HG03442 (cell line): ENCODE measurements at regions not wholly inside any gene's neighbourhood (a gene's known extent, or its start where the extent isn't known, plus 50 kb on each side); places are given as distances from the start of the nearest gene placed in this dataset.

ENCODE experiments used
- ATAC-seq: cut with Tn5 transposase; IDR thresholded peaks from one replicate; pipeline ENCODE4 v1.9.1; 2021; ENCODE audit warnings: mild to moderate bottlenecking, moderate library complexity; ENCODE audit not compliant: unreplicated experiment

DNA sequence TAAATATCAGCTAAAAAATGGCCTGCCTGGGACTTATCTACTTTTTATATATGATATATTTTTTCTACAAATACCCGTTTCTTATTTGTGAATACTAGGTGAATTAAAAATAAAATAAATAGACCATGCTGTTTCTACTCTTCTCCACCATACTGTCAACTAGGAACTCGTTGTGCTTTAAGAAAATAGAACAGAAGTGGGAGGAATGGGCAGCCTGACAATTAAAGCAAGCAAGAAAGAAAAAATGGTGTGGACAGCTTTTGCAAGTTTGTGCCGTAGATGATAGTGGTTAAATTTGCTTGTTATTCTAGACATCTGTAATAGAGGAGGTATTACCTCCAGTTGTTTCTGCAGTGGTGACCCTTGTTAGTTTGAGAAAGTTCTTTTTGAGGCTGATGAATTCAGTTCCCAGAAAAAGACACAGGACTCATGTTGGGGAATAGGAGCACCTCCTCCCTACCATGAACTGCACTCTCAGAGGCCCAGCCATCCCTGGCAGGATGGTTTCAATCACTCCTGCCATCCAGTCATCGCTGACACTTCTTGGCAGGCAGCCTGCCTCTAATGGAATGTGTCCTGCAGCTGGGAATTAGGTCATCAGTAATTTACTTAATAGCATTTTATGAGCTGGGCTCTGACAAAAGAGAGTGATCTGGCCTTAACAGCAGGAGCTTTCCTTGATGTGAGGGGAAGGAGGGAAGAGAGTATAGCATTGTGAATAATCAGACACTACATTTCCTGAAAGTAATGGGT is 105.0 kb upstream of the GAP43 start:
- ATAC-seq, result no peak

DNA sequence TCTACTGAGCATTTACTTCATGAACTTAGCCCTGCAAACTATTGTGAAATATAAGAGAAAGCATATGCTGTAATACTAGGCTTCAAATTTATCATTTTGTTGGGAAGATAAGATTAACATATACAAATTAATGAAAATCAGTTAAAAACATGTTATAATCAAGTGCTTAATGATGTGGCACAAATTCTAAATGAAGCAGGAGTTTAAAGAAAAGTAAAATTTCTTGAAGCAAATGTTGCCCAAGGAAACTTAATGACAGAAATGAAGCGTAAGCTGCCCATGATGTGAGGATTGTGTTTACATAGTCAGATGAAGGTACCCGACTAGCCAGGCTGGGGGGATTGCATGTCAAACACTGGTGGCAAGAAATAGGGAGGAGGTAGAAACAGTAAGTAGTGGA is 103.1 kb upstream of the GAP43 start:
- no peak for ATAC-seq

DNA sequence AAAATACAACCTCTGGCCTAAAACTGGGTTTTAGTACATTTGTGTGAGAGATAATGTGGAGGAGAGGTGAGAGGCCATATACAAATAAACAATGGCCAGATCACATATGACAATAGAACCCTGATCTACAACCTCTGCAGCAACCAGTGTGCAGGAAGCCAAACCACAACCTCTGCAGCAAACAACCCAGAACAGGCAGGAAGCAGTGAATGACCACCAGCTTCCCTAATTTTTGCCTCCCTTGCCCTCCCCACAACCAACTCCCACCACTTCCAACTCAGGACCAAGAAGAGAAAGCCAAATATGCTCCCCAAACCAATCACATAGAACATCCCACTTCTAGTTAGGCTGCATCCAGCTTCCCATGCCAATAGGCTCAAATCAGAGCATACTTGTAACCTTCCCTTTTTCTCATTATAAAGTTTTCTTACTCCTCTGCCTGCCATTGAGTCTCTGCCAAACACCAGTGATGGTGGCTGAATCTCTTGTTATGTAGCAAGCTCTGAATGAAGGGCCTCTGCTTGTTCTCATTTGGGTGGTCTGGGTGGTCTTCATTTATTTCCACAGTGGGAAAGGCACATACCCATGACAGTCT is 102.6 kb upstream of the GAP43 start:
- no peak for ATAC-seq

DNA sequence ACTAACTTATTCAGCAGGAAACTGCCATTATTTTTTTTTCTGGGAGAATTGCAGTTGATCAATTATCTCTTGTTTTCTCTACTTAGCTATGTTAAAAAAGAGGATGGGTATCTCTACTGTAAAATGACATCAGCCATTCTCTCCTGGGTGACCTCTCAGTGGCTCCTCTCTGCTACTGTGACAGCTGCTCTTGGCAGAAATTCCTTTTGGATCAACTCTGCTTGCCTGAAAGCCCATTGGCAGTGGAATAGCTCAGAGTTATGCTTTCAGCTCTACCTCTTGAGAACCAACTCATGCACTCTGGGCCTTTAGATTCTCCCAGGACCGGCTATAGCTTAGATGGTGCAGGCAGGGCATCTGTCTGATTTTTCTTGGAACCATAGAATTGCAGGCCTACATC is 99.9 kb upstream of the GAP43 start:
- no peak for ATAC-seq

DNA sequence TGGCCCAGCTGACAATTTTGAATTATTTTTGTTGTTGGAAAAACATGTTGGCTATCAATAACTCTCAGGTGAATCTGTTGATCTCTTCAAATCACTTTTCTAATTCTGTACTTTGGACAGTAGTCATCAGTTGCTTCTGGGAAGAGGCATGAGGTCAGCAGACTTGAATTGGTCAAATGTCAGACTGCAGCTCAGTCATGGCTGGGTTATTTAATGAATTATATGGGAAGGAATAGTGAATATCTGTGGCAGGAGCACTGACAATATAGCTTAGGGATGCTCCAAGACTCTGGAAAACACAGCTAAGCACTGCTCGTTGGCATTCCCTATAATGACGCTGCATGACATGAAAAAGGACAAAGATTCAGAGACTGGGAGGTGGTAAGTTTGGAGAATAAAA is 98.8 kb upstream of the GAP43 start:
- ATAC-seq, result no peak

DNA sequence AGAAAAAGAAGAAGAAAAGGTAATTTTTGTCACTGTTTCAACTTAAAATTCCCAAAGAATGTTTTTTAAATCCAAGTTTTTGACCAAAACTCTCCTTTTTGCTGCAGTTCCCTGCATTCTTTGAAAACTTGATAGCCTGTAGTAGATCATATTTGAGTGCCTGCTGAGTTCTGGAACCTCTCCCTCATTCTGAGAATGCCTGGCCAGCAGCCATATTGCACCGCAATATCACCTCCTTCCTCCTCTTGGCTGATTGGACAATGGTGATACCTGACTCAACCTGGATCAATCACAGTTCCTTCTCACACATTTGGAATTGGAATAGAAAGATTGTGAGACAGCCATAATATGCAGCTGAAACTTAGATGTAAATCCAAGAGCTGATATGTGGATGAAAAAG is 97.6 kb upstream of the GAP43 start:
- no peak for ATAC-seq

DNA sequence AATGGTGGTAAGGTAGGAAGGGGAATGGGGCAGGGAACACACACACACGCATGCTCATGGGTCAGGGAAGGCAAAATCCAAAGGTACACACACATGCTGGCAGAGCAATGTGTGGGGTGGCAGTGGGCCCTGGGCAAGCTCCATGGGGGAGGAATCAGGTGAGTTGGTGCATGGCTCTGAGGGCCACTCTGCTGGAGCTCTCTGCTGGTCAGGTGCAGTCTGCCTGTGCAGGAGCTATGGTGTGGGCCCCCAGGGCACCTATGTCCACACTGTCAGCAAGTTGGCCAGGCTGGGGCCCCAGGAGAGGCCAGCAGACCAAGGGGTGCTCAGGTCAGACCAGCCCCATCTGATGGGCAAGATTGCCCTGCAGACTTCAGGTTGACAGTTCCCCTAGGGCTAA is 90.1 kb upstream of the GAP43 start:
- no peak for ATAC-seq

DNA sequence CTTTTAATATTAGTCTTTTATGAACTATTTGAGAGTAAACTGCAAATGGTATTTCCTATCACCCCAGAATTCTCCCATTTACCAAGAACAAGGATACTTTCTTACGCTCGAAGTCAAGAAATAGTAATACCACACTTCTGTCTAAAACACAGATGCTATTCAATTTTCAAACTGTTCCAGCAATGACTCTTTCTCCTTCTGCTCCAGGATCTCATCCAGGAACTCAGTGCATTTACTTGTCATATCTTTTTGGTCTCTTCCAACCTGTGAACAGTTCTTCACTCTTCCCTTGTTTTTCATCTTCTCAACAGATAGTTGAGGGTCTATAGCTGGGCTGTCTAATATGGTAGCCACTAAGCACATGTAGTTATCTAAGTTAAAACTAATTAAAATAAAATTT is 87.1 kb upstream of the GAP43 start:
- no peak for ATAC-seq

DNA sequence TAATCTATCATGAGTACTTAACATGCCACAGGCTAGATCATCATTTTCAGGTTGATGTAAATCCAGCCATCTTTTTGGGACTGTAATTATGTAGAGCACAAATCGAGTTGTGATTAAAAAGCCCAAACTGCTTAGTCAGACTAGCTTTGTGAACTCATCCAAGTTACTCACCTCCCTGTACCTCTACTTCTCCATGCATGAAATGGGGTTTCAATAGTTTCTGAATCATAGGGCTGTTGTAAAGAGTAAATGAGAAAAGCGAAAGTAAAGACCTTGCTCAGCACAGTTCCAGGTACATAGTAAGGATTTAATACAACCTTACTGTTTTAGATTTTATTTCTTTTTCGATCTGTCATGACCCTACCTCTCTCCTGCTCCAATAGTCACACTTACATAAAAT is 85.6 kb upstream of the GAP43 start:
- no peak for ATAC-seq

DNA sequence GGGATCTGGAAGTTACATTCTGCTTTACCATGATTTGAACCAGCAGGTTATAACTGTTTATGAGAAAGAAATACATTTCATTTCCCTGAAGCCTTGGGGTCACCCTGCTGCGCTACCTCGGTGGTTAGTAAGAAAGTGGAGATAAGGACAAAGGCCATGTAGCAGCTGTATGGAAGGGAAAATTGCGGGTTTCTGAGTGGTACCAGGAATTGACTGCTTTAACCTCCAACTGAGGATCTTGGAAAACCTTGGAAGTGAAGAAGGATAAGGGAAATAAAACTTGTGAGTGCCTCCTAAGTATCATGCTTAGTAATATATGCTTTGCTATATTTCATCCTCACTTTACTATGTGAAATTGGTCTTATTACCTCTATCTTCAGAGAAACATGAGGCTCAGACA is 76.1 kb upstream of the GAP43 start:
- no peak for ATAC-seq

DNA sequence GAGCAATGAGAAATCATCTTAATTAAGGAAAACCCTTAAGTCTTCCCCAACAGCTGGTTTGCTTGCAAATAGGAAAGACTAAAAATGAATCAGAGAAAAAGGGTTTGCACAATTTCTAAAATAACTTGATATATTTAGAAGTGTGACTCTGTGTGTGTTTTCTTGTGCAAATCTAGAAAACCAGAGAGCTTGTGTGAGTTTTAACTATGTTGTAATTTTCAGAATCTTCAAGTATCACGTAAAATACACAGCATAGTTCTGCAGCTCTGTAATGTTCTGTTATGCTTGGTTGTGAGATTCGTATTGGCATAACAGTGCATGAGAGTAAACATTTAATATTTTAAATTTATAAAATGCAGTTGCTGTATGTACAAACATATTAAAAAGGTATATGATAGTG is 74.7 kb upstream of the GAP43 start:
- no peak for ATAC-seq

DNA sequence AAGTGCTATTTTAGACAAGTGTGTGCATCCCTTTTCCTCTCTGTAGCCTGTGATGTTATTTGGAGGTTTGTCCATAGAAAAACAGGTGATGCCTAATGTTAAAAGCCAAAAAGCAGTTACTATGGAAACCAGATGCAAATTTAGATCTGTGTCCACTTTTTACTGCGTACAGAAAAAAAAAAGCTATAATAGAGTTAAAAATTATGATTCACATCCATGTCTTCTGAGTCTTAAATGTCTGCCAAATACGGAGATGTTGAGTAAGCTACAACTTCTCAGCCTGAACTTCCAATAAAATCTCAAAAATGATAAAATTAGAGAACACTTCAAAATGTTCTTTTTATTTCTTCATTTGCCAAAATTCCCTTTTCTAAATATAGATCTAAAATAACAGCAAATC is 74.2 kb upstream of the GAP43 start:
- ATAC-seq, result no peak

DNA sequence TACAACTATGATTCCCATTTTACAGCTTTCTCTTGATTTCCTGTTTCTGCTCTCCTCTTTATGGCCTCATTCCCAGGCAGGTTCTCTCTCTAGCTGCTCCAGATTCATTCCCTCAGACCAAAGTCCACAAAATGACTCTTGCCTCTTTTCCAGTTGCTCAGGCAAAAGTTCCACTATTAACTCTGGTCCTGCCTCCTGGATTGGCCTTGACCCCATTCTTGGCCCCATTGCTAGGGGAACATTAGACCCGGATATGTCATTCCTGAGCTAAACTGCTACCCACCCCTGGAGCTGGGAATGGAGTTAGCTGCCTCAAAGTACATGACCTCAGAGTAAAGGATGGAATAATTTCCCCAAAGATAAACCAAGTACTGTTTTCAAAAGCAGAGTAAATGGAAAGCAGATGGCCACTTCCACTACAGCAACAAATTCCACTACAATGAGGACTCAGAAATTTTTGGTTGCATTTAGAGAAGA is 73.0 kb upstream of the GAP43 start:
- ATAC-seq, result no peak

DNA sequence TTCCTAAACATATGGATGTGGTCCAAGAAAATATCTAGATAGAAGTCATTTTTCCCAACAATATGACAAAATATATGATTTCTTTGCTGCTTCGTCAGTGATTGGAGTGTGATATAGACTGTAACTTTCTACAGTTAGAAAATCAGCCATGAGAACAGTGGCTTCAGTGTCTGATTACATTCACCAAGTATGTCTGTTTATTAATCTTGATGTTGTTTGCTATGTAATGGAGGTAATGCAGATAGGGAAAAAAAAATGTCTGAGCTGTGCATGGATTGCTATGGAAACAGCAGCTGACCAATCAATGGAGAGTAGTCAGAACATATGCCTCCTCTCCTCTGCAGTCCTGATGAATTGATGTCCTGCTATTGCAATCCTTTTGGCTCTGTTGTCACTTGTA is 72.3 kb upstream of the GAP43 start:
- ATAC-seq, result no peak

DNA sequence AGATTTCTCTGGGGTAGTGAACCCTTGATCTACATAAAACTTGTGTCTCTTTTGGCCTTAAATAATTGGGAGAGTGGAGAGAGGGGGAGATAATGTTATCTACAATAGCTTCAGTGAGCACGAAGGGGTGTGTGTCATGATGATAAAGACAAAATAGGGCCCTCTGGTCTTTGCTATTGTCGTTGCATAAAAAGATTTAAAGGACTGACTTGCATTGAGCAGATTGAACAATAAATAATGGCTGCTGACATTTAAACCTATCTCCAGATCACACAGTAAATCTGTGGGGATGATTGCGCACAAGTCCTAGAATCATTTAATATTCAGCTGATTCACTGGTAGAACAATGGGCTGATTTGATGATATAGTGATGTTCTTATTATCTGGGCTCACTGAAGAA is 71.3 kb upstream of the GAP43 start:
- no peak for ATAC-seq

DNA sequence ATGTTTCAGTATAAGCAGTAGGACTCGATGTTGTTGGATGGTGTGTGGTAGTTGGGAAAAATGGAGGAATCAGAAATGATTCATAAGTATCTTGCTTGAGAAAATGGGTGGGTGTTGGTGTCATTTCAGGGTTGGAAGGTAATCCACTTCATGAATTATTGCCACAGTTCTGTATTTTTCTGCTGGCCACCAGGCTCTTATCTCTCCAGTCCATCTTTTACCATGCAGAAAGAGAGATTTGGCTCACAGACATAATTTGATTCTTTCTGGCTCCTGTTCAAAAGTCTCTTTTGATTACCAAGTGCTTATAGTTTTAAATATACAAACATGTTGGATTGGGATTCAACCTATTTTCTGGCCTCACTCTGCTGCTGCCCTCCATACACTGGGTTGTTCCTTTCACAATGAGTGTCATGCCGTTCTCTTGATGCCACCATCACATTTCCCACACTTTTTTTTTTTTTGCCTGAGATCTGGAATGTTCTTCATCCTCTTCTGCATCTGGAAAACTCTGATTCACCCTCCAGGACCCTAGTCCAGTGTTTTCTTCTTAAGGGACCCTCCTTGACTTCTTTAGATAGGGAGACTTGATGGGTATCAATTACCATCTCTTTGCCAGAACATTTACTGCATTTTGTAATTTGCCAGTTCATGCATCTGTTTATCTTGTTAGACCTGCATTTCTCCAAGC is 69.4 kb upstream of the GAP43 start:
- ATAC-seq, result no peak

DNA sequence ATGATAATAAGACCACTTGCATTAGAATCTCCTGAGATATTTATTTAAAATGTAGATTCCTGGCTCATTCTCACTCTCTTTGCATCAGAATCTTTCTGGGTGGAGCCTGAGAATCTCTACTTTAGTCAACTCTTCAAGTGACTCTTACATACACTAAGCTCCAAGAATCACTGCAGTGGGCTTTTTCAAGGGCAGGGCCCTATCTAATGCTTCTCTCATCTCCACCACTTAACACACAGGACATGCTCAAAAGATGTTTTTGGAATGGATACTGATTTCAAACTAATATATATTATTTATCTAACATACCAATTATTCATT is 68.9 kb upstream of the GAP43 start:
- no peak for ATAC-seq

DNA sequence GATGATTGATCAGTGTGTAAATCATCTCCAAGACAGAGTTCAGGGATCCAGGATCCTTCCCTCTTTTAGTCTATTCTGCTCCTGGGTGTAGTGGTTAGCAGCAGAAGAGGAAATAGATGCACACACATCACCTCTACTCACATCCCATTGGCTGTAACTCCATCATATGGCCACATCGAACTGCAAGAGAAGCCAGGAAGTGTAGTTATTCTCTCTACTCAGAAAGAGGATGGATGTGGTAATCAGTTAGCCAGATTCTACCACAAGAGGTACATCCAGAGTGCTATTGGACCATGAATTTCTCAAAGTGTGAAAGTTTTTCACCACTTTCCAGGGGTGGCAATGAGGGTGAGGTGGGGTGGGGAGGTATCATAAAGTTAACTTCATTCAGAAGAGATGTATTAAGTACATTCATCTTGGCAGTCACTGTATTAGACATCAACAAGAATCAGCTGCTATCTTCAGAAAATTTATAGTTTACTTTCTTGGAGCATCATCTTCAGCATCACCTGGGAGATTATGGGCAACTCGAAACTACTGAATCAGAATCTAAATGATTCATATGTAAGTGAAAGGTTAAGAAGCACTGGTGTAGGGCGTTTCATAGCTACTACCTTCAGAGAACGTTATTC is 60.6 kb upstream of the GAP43 start:
- ATAC-seq, result no peak

DNA sequence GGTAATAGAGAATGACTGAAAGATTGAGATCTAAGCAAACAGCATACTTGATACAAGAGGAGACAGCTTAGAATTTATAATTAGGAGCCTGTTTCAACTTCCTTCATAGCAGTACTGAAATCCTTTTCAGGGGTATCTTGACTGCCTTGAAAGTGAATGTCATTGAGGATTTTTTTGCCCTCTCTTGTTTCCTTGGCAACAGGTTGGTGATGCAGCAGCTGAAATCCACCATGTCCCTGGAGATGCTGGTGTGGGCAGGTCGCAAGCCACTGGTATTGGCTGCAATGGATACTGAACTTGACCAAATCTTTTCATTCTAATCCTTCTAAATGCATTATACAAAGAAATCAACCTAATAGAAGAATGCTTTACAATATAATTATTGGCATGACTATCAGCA is 59.3 kb upstream of the GAP43 start:
- ATAC-seq, result no peak

DNA sequence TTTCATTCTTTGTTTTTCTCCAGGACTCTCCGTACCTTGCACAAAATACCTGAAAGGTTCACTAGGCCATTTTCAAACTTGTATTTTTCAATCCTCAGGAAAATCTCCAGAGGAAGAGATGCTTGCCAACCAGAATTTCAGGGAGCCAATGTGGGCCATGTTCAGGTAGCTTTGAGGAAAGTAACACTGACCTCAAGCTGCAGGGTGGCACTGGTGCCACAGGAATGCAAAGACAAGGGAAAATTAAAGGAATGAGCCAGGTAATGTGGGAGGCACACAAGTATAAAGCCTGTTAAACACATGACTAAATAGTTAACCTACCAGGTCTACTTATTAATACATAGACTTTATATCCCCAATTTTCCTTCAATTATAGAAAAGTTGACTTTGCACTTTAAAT is 51.9 kb upstream of the GAP43 start:
- ATAC-seq, result no peak
